HG03066 (cell line): ENCODE measurements at regions not wholly inside any gene's neighbourhood (a gene's known extent, or its start where the extent isn't known, plus 50 kb on each side); places are given as distances from the start of the nearest gene placed in this dataset.
A peak's percentile ranks its signal among the peaks of the same experiment; 100 is the strongest.

ENCODE experiments used
- ATAC-seq: cut with Tn5 transposase; IDR thresholded peaks from one replicate; pipeline ENCODE4 v1.9.1; 2021; ENCODE audit warnings: low read depth; ENCODE audit not compliant: unreplicated experiment

- ATAC-seq = no peak
These were observed 386.7 kb upstream of the MEF2C start for GRCh38 chr5:89269721-89270120.

GRCh38 chr5:89268460-89268859 lies 385.5 kb upstream of the MEF2C start:
- ATAC-seq = no peak

GRCh38 chr5:89267788-89268187 lies 384.8 kb upstream of the MEF2C start:
- ATAC-seq = no peak

- ATAC-seq = no peak
These were observed 382.7 kb upstream of the MEF2C start for GRCh38 chr5:89265511-89266179.

GRCh38 chr5:89263846-89264245 lies 380.9 kb upstream of the MEF2C start:
- no peak for ATAC-seq

GRCh38 chr5:89262030-89262429 lies 379.0 kb upstream of the MEF2C start:
- no peak for ATAC-seq

- ATAC-seq = no peak
These were observed 377.3 kb upstream of the MEF2C start for GRCh38 chr5:89260254-89260653.

- ATAC-seq = no peak
These were observed 373.0 kb upstream of the MEF2C start for GRCh38 chr5:89255845-89256463.

- ATAC-seq = no peak
These were observed 370.8 kb upstream of the MEF2C start for GRCh38 chr5:89253666-89254352.

- no peak for ATAC-seq
These were observed 363.9 kb upstream of the MEF2C start for GRCh38 chr5:89246864-89247263.

GRCh38 chr5:89246252-89246651 lies 363.3 kb upstream of the MEF2C start:
- ATAC-seq = no peak

GRCh38 chr5:89243611-89244010 lies 360.6 kb upstream of the MEF2C start:
- no peak for ATAC-seq

- no peak for ATAC-seq
These were observed 358.2 kb upstream of the MEF2C start for GRCh38 chr5:89241186-89241585.

- ATAC-seq = no peak
These were observed 353.9 kb upstream of the MEF2C start for GRCh38 chr5:89236900-89237299.

GRCh38 chr5:89233462-89233861 lies 350.5 kb upstream of the MEF2C start:
- no peak for ATAC-seq

- peak; percentile 97 for ATAC-seq
These were observed 349.2 kb upstream of the MEF2C start for GRCh38 chr5:89232139-89232603.

- no peak for ATAC-seq
These were observed 347.2 kb upstream of the MEF2C start for GRCh38 chr5:89230178-89230577.

- no peak for ATAC-seq
These were observed 346.5 kb upstream of the MEF2C start for GRCh38 chr5:89229331-89230070.

- ATAC-seq = no peak
These were observed 345.4 kb upstream of the MEF2C start for GRCh38 chr5:89228355-89228754.

GRCh38 chr5:89218364-89218763 lies 335.4 kb upstream of the MEF2C start:
- no peak for ATAC-seq

- no peak for ATAC-seq
These were observed 333.6 kb upstream of the MEF2C start for GRCh38 chr5:89216606-89217005.
